ENCODE measurements at regions not wholly inside any gene's neighbourhood (a gene's known extent, or its start where the extent isn't known, plus 50 kb on each side); places are given as distances from the start of the nearest gene placed in this dataset.
"Not testable (repeated sequence)": the region's sequence is repeated elsewhere in the genome, so short reads cannot be mapped to it uniquely, and the experiment has no call there.

- H3K4me1 ChIP-seq (ENCODE audit: control insufficient read depth in 5 of 5, insufficient read depth in 5 of 5, low read length in 5 of 5); H3K4me3 ChIP-seq (ENCODE audit: low read depth in 1 of 5, low read length in 5 of 5); H3K27ac ChIP-seq (ENCODE audit: low read depth, low read length); H3K9me3 ChIP-seq (ENCODE audit: control insufficient read depth in 5 of 5, low read length in 5 of 5); H3K36me3 ChIP-seq (ENCODE audit: control insufficient read depth in 5 of 5, insufficient read depth in 5 of 5, low read length in 5 of 5); H3K9ac ChIP-seq (ENCODE audit: low read length in 5 of 5); H3K27me3 ChIP-seq (ENCODE audit: control insufficient read depth in 5 of 5, insufficient read depth in 4 of 5, low read length in 5 of 5): not testable (repeated sequence)
These were observed 72.4 kb upstream of the PLGLB2 start for GRCh38 chr2:87675487-87675886.

- H3K4me3 ChIP-seq (ENCODE audit: low read depth in 1 of 5, low read length in 5 of 5); H3K27me3 ChIP-seq (ENCODE audit: control insufficient read depth in 5 of 5, insufficient read depth in 4 of 5, low read length in 5 of 5); H3K9me3 ChIP-seq (ENCODE audit: control insufficient read depth in 5 of 5, low read length in 5 of 5); H3K9ac ChIP-seq (ENCODE audit: low read length in 5 of 5); H3K4me1 ChIP-seq (ENCODE audit: control insufficient read depth in 5 of 5, insufficient read depth in 5 of 5, low read length in 5 of 5); H3K36me3 ChIP-seq (ENCODE audit: control insufficient read depth in 5 of 5, insufficient read depth in 5 of 5, low read length in 5 of 5); H3K27ac ChIP-seq (ENCODE audit: low read depth, low read length): not testable (repeated sequence)
These were observed 70.4 kb upstream of the PLGLB2 start for GRCh38 chr2:87677421-87677923.

DNA sequence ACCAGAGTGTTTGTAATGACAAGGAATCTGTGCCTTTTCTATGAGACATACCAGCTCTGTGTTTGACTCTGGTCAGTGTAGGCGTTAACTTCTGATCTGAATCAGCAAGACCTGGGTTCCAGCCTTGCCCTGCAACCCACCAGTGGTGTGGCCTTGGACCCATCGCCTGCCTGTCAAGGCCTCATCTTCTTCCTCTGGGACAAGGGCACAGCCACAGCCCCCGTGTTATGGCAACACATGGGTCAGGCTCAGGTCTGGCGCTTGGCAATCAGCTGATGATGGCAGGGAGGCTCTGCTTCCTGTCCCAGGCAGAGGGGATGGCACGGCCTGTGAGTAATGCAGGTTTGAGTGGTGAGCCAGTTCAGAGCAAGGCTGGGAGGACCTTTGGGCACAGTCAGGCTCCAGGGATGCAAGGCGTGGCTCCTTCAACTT, 69.1 kb upstream of the PLGLB2 start:
- not testable (repeated sequence) for H3K4me3 ChIP-seq (ENCODE audit: low read depth in 1 of 5, low read length in 5 of 5); H3K27me3 ChIP-seq (ENCODE audit: control insufficient read depth in 5 of 5, insufficient read depth in 4 of 5, low read length in 5 of 5); H3K9me3 ChIP-seq (ENCODE audit: control insufficient read depth in 5 of 5, low read length in 5 of 5); H3K4me1 ChIP-seq (ENCODE audit: control insufficient read depth in 5 of 5, insufficient read depth in 5 of 5, low read length in 5 of 5); H3K27ac ChIP-seq (ENCODE audit: low read depth, low read length); H3K36me3 ChIP-seq (ENCODE audit: control insufficient read depth in 5 of 5, insufficient read depth in 5 of 5, low read length in 5 of 5); H3K9ac ChIP-seq (ENCODE audit: low read length in 5 of 5)

DNA sequence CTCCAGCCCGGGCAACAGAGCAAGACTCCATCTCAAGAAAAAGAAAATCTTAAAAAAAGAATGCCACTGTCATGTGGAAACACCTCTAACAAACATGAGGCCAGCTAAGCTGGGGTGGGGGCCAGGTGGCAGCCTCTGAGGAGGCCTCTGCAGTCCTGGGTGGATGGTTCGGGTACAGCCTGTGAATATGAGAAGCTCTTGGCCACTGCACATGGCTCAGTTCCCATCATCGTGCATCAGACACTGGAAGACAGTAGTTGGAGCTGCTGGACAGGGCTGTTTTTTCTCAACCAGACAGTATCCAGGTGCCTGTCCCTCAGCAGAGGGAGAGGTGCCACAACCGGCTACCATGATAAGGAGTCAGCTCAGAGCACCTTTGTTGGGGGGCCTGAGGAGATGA, 67.9 kb upstream of the PLGLB2 start:
- H3K9ac ChIP-seq (ENCODE audit: low read length in 5 of 5); H3K4me3 ChIP-seq (ENCODE audit: low read depth in 1 of 5, low read length in 5 of 5); H3K9me3 ChIP-seq (ENCODE audit: control insufficient read depth in 5 of 5, low read length in 5 of 5); H3K27me3 ChIP-seq (ENCODE audit: control insufficient read depth in 5 of 5, insufficient read depth in 4 of 5, low read length in 5 of 5); H3K36me3 ChIP-seq (ENCODE audit: control insufficient read depth in 5 of 5, insufficient read depth in 5 of 5, low read length in 5 of 5); H3K27ac ChIP-seq (ENCODE audit: low read depth, low read length); H3K4me1 ChIP-seq (ENCODE audit: control insufficient read depth in 5 of 5, insufficient read depth in 5 of 5, low read length in 5 of 5): not testable (repeated sequence)

DNA sequence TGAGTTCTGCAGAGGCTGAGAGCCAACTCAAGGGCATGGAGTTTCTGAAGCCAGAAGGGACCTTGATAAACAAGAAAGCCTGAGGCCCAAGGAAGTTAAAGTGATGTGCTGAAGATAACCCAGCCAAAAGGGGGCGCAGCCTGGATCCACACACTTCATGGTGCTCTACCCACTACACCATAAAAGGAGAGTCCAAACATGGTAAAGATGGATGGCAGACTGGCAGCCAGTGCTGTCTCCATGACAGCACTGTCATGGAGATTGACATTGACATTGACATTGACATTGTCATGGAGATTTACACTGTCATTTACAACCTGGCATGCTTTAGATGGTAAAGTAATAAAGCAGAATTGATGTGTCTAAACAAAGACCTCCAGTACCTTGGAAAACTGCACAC, 67.2 kb upstream of the PLGLB2 start:
- not testable (repeated sequence) for H3K4me3 ChIP-seq (ENCODE audit: low read depth in 1 of 5, low read length in 5 of 5); H3K36me3 ChIP-seq (ENCODE audit: control insufficient read depth in 5 of 5, insufficient read depth in 5 of 5, low read length in 5 of 5); H3K9ac ChIP-seq (ENCODE audit: low read length in 5 of 5); H3K9me3 ChIP-seq (ENCODE audit: control insufficient read depth in 5 of 5, low read length in 5 of 5); H3K27me3 ChIP-seq (ENCODE audit: control insufficient read depth in 5 of 5, insufficient read depth in 4 of 5, low read length in 5 of 5); H3K4me1 ChIP-seq (ENCODE audit: control insufficient read depth in 5 of 5, insufficient read depth in 5 of 5, low read length in 5 of 5); H3K27ac ChIP-seq (ENCODE audit: low read depth, low read length)

GRCh38 chr2:87683451-87683850, 64.4 kb upstream of the PLGLB2 start:
- not testable (repeated sequence) for H3K9ac ChIP-seq (ENCODE audit: low read length in 5 of 5); H3K27ac ChIP-seq (ENCODE audit: low read depth, low read length); H3K4me1 ChIP-seq (ENCODE audit: control insufficient read depth in 5 of 5, insufficient read depth in 5 of 5, low read length in 5 of 5); H3K36me3 ChIP-seq (ENCODE audit: control insufficient read depth in 5 of 5, insufficient read depth in 5 of 5, low read length in 5 of 5); H3K27me3 ChIP-seq (ENCODE audit: control insufficient read depth in 5 of 5, insufficient read depth in 4 of 5, low read length in 5 of 5); H3K9me3 ChIP-seq (ENCODE audit: control insufficient read depth in 5 of 5, low read length in 5 of 5); H3K4me3 ChIP-seq (ENCODE audit: low read depth in 1 of 5, low read length in 5 of 5)

DNA sequence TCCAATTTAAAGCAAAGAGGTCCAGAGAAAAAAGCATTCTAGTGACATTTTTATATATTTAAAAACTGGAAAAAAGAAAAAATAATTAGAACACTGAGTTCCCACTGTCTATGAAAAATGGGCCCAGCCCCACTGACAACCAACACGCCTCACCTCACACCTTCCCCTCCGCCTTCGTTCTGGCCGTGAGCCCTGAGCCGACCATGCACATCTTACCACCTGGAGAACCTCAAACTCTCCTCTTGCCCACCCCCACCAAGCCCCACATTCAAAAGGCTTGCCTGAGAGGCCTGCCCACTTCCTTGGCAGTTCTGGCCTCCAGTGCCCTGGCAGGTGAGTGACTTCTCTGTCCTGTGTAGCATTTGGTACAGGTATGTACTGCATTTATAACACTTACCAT, 63.9 kb upstream of the PLGLB2 start:
- H3K36me3 ChIP-seq (ENCODE audit: control insufficient read depth in 5 of 5, insufficient read depth in 5 of 5, low read length in 5 of 5); H3K9me3 ChIP-seq (ENCODE audit: control insufficient read depth in 5 of 5, low read length in 5 of 5); H3K27ac ChIP-seq (ENCODE audit: low read depth, low read length); H3K4me3 ChIP-seq (ENCODE audit: low read depth in 1 of 5, low read length in 5 of 5); H3K4me1 ChIP-seq (ENCODE audit: control insufficient read depth in 5 of 5, insufficient read depth in 5 of 5, low read length in 5 of 5); H3K27me3 ChIP-seq (ENCODE audit: control insufficient read depth in 5 of 5, insufficient read depth in 4 of 5, low read length in 5 of 5); H3K9ac ChIP-seq (ENCODE audit: low read length in 5 of 5): not testable (repeated sequence)

DNA sequence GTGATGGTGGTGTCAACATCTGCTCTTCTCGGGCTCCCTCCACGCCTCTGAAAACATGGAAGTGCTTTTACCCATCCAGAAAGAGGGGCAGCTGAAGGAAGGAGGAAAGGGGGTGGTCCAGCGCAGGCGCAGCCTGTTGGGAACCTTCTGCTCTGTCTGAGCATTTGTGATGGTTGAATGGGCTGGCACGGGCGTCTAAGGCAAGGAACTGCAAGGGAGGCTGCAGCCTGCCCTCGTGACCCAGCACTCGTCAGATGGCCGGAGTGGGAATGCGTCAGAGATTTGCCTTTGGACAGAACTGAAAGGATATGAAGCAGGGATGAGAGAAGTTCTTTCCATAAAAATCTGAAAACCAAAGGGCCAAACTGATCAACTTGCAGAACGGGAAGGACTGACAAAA, 62.3 kb upstream of the PLGLB2 start:
- H3K4me1 ChIP-seq (ENCODE audit: control insufficient read depth in 5 of 5, insufficient read depth in 5 of 5, low read length in 5 of 5); H3K9ac ChIP-seq (ENCODE audit: low read length in 5 of 5); H3K36me3 ChIP-seq (ENCODE audit: control insufficient read depth in 5 of 5, insufficient read depth in 5 of 5, low read length in 5 of 5); H3K27ac ChIP-seq (ENCODE audit: low read depth, low read length); H3K27me3 ChIP-seq (ENCODE audit: control insufficient read depth in 5 of 5, insufficient read depth in 4 of 5, low read length in 5 of 5); H3K4me3 ChIP-seq (ENCODE audit: low read depth in 1 of 5, low read length in 5 of 5); H3K9me3 ChIP-seq (ENCODE audit: control insufficient read depth in 5 of 5, low read length in 5 of 5): not testable (repeated sequence)

GRCh38 chr2:87686873-87687549, 60.9 kb upstream of the PLGLB2 start:
- not testable (repeated sequence) for H3K36me3 ChIP-seq (ENCODE audit: control insufficient read depth in 5 of 5, insufficient read depth in 5 of 5, low read length in 5 of 5); H3K27ac ChIP-seq (ENCODE audit: low read depth, low read length); H3K4me1 ChIP-seq (ENCODE audit: control insufficient read depth in 5 of 5, insufficient read depth in 5 of 5, low read length in 5 of 5); H3K27me3 ChIP-seq (ENCODE audit: control insufficient read depth in 5 of 5, insufficient read depth in 4 of 5, low read length in 5 of 5); H3K9me3 ChIP-seq (ENCODE audit: control insufficient read depth in 5 of 5, low read length in 5 of 5); H3K4me3 ChIP-seq (ENCODE audit: low read depth in 1 of 5, low read length in 5 of 5); H3K9ac ChIP-seq (ENCODE audit: low read length in 5 of 5)

- not testable (repeated sequence) for H3K4me1 ChIP-seq (ENCODE audit: control insufficient read depth in 5 of 5, insufficient read depth in 5 of 5, low read length in 5 of 5); H3K36me3 ChIP-seq (ENCODE audit: control insufficient read depth in 5 of 5, insufficient read depth in 5 of 5, low read length in 5 of 5); H3K9me3 ChIP-seq (ENCODE audit: control insufficient read depth in 5 of 5, low read length in 5 of 5); H3K27ac ChIP-seq (ENCODE audit: low read depth, low read length); H3K9ac ChIP-seq (ENCODE audit: low read length in 5 of 5); H3K4me3 ChIP-seq (ENCODE audit: low read depth in 1 of 5, low read length in 5 of 5); H3K27me3 ChIP-seq (ENCODE audit: control insufficient read depth in 5 of 5, insufficient read depth in 4 of 5, low read length in 5 of 5)
These were observed 60.2 kb upstream of the PLGLB2 start for GRCh38 chr2:87687550-87688270.

Data from subcutaneous abdominal adipose tissue (tissue), 5 donors.